ENCODE measurements at regions not wholly inside any gene's neighbourhood (a gene's known extent, or its start where the extent isn't known, plus 50 kb on each side); places are given as distances from the start of the nearest gene placed in this dataset.
A peak's percentile ranks its signal among the peaks of the same experiment; 100 is the strongest.
"Not testable (repeated sequence)": the region's sequence is repeated elsewhere in the genome, so short reads cannot be mapped to it uniquely, and the experiment has no call there.

GRCh38 chr6:19159089-19159488 is 678.1 kb upstream of the ID4 start:
- no peak for DNase-seq (ENCODE audit: low spot score)
- in situ Hi-C loops (cut with HindIII; ENCODE audit: low sequenced_read_pairs) = no loop called here

- DNase-seq (ENCODE audit: low spot score) = no peak
- in situ Hi-C loops (cut with HindIII; ENCODE audit: low sequenced_read_pairs) = no loop called here
Measured at GRCh38 chr6:19159561-19159960, 677.6 kb upstream of the ID4 start.

DNA sequence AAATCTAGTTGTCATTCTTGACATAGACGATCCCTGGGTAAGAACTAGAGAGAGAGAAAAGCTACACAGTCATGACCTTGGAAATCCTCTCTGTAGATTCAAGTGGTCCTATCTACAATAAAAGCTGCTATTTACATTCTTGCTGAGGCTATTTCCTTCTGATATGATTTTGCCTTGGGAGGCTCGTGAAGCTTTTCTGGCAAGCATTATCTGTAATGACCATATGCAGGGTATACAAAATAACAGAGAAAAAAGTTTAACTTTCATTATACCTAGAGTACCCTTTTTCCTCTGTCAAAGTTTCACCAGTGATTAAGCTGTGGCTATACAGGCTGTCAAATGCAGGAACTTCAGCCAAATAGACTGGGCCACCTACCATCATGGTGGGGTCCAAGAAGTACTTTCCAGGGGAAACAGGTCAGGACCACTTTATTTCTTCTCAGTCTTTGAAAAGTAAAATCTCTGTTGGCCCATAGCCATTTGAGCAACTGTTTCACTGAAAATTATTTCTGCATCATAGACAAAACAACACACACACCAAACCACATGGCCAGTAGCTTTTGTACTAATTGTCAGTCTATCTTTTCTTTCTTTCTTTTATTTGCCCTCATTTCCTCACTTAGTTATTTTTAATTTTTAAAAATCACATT is 677.0 kb upstream of the ID4 start:
- in situ Hi-C loops (cut with HindIII; ENCODE audit: low sequenced_read_pairs) = no loop called here
- no peak for DNase-seq (ENCODE audit: low spot score)

GRCh38 chr6:19167251-19167650 is 669.9 kb upstream of the ID4 start:
- DNase-seq (ENCODE audit: low spot score) = no peak
- in situ Hi-C loops (cut with HindIII; ENCODE audit: low sequenced_read_pairs) = no loop called here

GRCh38 chr6:19169366-19169765 is 667.8 kb upstream of the ID4 start:
- no peak for DNase-seq (ENCODE audit: low spot score)
- in situ Hi-C loops (cut with HindIII; ENCODE audit: low sequenced_read_pairs) = no loop called here

GRCh38 chr6:19175023-19175422 is 662.1 kb upstream of the ID4 start:
- no peak for DNase-seq (ENCODE audit: low spot score)
- in situ Hi-C loops (cut with HindIII; ENCODE audit: low sequenced_read_pairs) = no loop called here

DNA sequence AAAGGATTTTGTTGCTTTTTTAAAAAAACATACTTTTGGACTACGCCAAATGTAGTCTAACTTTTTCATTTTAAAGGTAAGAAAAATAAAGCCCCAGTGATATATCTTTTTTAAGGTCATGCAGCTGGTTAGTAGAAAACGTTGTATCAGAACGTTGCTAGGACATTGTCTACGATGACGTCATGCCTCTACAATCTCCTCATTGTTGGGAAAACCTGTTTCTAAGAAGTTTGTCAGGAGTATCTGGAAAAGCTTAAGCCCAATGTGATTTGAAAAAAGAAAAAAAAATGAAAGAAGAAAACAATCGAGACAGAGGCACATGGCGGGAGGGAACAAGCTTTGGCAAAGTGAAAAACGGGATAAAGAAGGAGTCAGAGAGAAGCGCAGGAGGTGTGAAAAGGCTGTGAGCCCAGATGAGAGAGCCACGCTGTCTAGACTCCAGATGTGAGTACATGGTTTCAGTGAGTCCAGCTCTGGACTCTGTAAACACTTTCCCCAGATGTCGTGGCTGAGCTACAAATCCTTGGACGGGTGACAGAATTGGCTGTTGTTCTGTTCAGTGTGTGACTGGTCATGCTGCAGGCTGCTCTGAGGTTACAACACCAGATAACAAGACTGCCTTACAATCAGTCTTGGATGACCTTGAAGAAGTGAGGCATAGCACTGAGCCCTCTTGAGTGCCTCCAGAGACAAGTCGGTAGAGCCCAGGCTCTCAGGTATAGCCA is 656.7 kb upstream of the ID4 start:
- in situ Hi-C loops (cut with HindIII; ENCODE audit: low sequenced_read_pairs) = no loop called here
- no peak for DNase-seq (ENCODE audit: low spot score)

DNA sequence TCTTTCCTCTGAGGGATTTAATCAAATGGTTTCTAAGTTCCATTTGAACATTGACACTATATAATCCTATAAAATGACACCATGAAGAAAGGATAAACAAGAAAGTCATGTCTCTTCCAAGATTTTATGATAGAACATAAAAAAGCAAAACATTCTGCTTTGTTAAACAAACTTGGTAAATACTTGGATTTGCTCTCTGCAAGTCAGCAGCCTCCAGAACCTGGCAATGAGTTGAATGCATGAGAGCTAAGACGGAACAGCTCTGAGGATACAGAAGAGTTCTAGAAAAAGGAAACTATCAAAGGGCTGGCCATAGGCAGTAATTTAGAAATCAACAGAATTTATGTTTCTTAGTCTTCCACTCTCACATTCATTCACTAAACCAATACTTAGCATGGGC is 656.0 kb upstream of the ID4 start:
- in situ Hi-C loops (cut with HindIII; ENCODE audit: low sequenced_read_pairs) = no loop called here
- no peak for DNase-seq (ENCODE audit: low spot score)

GRCh38 chr6:19193624-19194023 is 643.5 kb upstream of the ID4 start:
- DNase-seq (ENCODE audit: low spot score) = no peak
- in situ Hi-C loops (cut with HindIII; ENCODE audit: low sequenced_read_pairs) = no loop called here

GRCh38 chr6:19204445-19204844 is 632.7 kb upstream of the ID4 start:
- DNase-seq (ENCODE audit: low spot score) = no peak
- in situ Hi-C loops (cut with HindIII; ENCODE audit: low sequenced_read_pairs) = no loop called here

GRCh38 chr6:19205076-19205475 is 632.1 kb upstream of the ID4 start:
- in situ Hi-C loops (cut with HindIII; ENCODE audit: low sequenced_read_pairs) = no loop called here
- no peak for DNase-seq (ENCODE audit: low spot score)

- no peak for DNase-seq (ENCODE audit: low spot score)
- in situ Hi-C loops (cut with HindIII; ENCODE audit: low sequenced_read_pairs) = no loop called here
Measured at GRCh38 chr6:19209202-19209601, 628.0 kb upstream of the ID4 start.

DNA sequence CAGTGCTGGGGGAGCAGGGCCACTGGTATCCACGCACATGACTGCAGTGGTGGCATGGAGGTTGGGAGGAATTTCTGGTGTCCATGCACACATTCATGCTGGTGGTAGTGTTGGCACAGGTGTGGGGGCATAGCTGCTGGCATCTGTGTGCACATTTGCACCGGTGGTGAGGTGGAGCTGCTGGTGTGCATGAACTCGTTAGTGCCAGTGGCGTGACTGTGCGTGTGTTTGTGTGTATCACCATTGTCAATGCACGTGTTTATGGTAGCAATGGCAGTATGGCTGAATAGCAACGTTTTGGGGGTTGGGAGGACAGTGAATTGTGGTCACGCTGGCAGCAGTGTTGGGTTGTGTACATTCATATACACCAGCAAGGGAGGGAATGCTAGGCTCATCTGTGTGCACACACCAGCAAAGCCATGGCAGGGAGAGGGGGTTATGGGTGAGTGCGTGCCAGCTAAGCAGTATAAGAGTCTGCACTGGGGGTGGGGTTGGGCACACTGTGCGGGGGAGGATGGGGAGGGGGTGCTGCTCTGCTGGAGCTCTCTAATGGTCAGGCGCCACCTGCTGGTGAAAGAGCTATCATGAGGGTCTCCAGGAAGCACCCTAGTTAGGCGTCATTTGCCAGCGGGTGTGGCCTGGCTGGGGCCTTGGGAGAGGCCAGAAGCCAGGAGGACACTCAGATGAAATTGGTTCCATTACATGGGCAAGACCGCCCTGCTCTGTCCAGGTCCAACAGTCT is 626.1 kb upstream of the ID4 start:
- no peak for DNase-seq (ENCODE audit: low spot score)

DNA sequence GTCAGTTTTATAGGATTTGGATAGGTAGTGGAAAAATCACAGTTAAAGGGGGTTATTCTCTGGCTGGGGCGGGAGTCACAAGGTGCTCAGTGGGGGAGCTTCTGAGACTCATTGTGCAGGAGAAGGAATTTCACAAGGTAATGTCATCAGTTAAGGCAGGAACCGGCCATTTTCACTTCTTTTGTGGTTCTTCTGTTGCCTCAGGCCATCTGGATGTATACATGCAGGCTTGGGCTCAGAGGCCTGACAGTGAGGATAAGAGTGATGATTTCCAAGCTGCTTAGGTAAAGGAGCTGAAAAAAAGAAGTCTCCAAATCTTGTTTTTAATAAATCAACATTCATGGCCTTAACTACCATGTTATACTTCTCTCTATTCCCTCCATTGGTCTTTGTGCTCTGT is 622.9 kb upstream of the ID4 start:
- in situ Hi-C loops (cut with HindIII; ENCODE audit: low sequenced_read_pairs) = no loop called here
- DNase-seq (ENCODE audit: low spot score) = no peak

More for the DNA sequence above, 626.1 kb upstream of the ID4 start:
- in situ Hi-C loops (cut with HindIII; ENCODE audit: low sequenced_read_pairs) = no loop called here

GRCh38 chr6:19219931-19220330 is 617.2 kb upstream of the ID4 start:
- in situ Hi-C loops (cut with HindIII; ENCODE audit: low sequenced_read_pairs) = no loop called here
- no peak for DNase-seq (ENCODE audit: low spot score)

DNA sequence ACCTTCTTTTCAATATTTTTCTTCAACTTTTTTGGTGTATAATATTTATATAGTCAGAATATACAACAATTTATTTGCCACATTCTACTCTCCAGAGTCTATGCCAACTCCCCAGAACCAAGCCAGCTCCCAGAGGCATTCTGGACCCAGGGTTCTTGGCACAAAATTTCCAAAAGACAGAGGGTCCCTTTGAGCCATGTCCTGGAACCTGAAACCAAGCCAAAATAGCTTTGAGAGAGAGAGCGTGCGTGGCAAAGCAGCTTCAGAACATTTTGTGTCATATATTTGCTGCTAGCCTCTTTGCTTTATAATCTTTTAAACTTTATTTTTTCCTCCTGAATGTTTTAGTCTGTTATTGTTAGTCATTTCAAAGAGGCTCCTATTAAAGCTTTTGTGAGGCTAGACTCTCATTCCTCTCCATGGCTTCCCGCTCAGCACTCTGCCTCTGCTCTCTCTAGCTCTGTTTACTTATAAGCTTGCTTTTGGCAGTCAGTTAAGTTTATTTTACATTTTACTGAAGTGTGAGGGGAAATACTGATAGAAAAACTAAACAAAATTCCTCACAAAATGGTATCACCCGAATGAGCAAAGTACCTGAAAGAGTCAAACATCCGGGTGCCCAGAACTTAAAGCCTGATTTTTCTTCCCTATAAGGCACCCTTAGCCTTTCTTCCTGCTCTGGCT is 605.1 kb upstream of the ID4 start:
- in situ Hi-C loops (cut with HindIII; ENCODE audit: low sequenced_read_pairs) = no loop called here
- DNase-seq (ENCODE audit: low spot score) = peak; percentile 29

GRCh38 chr6:19245656-19246055 is 591.5 kb upstream of the ID4 start:
- in situ Hi-C loops (cut with HindIII; ENCODE audit: low sequenced_read_pairs) = no loop called here
- DNase-seq (ENCODE audit: low spot score) = no peak

- DNase-seq (ENCODE audit: low spot score); in situ Hi-C loops (cut with HindIII; ENCODE audit: low sequenced_read_pairs): not testable (repeated sequence)
Measured at GRCh38 chr6:19247181-19247580, 590.0 kb upstream of the ID4 start.

GRCh38 chr6:19256123-19256522 is 581.0 kb upstream of the ID4 start:
- in situ Hi-C loops (cut with HindIII; ENCODE audit: low sequenced_read_pairs); DNase-seq (ENCODE audit: low spot score): not testable (repeated sequence)

DNA sequence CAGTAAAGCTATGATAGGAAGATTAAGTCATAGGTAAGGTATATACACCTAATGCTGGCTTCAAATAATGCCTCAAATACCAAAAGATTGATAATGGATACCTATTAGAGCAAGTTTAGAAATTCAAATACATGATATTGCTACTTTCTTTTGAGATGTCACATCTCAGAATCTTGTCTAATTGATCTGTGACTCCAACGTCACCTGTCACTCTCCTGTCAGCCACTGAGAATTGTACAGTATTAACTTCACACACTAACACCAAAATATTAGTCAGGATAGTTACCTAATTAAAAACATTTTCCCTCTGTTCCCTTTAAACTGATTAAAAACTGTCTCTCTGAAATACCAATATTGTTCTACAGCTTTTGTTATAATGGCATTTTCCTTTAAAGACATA is 575.5 kb upstream of the ID4 start:
- in situ Hi-C loops (cut with HindIII; ENCODE audit: low sequenced_read_pairs) = no loop called here
- no peak for DNase-seq (ENCODE audit: low spot score)

Data from G401 (cell line).